OCI-LY7 (cell line): ENCODE measurements at regions not wholly inside any gene's neighbourhood (a gene's known extent, or its start where the extent isn't known, plus 50 kb on each side); places are given as distances from the start of the nearest gene placed in this dataset.

Source experiments
- EZH2phosphoT487 ChIP-seq: fragments of 200-600 bp; sonication (generic); IDR thresholded peaks from 2 replicates; pipeline ENCODE4 v1.6.1; 2018; ENCODE audit warnings: low read depth, borderline replicate concordance, mild to moderate bottlenecking, mixed run types, antibody characterized with exemption, low read length, moderate library complexity, mixed read lengths
- TF ChIP-seq, protein P1 (sequence below): fragments of 200-600 bp; sonication (generic); conservative IDR thresholded peaks from 2 replicates; pipeline ENCODE4 v1.5.1; 2014; ENCODE audit warnings: mild to moderate bottlenecking, antibody characterized with exemption, low read length, moderate library complexity, mixed read lengths

DNA sequence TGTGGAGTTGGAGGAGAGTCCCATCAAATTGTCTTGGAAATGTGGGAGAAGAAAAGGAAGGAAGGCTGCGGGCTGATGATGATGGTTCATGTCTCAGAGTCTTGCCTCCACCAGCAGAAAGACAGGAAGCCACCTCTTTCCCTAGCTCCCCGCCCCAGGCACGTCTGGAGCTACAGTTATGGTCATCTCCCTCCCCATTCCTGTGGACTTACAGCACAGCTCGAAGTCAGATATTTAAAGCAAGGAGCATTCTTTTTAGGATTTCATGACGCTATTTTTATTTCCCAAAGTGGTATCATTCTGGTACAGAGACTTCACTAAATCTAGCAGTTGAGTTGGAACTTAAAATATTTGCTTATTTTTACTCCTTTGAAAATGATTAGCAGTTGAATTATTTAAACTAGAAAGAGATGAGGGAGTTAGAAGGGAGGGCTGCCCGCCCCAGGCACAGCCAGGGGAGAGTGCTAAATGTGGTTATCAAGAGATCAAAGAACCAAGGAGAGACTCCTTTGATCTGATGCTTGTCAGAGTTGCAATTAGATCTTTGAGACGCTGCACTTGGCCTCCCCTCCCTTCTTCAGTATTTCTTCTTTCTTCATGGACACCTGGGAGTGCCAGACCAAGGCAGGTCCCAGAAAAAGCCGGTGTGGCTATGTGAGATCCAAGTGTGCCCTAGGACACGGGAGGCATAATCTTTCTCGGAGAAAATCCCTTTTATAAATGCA, 199.9 kb upstream of the SOX4 start:
- TF ChIP-seq, protein P1, sequence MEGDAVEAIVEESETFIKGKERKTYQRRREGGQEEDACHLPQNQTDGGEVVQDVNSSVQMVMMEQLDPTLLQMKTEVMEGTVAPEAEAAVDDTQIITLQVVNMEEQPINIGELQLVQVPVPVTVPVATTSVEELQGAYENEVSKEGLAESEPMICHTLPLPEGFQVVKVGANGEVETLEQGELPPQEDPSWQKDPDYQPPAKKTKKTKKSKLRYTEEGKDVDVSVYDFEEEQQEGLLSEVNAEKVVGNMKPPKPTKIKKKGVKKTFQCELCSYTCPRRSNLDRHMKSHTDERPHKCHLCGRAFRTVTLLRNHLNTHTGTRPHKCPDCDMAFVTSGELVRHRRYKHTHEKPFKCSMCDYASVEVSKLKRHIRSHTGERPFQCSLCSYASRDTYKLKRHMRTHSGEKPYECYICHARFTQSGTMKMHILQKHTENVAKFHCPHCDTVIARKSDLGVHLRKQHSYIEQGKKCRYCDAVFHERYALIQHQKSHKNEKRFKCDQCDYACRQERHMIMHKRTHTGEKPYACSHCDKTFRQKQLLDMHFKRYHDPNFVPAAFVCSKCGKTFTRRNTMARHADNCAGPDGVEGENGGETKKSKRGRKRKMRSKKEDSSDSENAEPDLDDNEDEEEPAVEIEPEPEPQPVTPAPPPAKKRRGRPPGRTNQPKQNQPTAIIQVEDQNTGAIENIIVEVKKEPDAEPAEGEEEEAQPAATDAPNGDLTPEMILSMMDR = no peak
- no peak for TF ChIP-seq EZH2phosphoT487
